ENCODE measurements at regions not wholly inside any gene's neighbourhood (a gene's known extent, or its start where the extent isn't known, plus 50 kb on each side); places are given as distances from the start of the nearest gene placed in this dataset.

- TF ChIP-seq POLR2A (IDR thresholded peaks at IDR 0.05) (no peak), EP300 (IDR thresholded peaks at IDR 0.05) (no peak)
- TF ChIP-seq, protein P1, sequence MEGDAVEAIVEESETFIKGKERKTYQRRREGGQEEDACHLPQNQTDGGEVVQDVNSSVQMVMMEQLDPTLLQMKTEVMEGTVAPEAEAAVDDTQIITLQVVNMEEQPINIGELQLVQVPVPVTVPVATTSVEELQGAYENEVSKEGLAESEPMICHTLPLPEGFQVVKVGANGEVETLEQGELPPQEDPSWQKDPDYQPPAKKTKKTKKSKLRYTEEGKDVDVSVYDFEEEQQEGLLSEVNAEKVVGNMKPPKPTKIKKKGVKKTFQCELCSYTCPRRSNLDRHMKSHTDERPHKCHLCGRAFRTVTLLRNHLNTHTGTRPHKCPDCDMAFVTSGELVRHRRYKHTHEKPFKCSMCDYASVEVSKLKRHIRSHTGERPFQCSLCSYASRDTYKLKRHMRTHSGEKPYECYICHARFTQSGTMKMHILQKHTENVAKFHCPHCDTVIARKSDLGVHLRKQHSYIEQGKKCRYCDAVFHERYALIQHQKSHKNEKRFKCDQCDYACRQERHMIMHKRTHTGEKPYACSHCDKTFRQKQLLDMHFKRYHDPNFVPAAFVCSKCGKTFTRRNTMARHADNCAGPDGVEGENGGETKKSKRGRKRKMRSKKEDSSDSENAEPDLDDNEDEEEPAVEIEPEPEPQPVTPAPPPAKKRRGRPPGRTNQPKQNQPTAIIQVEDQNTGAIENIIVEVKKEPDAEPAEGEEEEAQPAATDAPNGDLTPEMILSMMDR (IDR thresholded peaks at IDR 0.05): no peak
Observed at GRCh38 chr12:108423486-108423885, 84.4 kb upstream of the CMKLR1 start.
